Smooth muscle cell (in vitro differentiated cells): ENCODE measurements at regions not wholly inside any gene's neighbourhood (a gene's known extent, or its start where the extent isn't known, plus 50 kb on each side); places are given as distances from the start of the nearest gene placed in this dataset.
"Not testable (repeated sequence)": the region's sequence is repeated elsewhere in the genome, so short reads cannot be mapped to it uniquely, and the experiment has no call there.

Source experiments
- DNase-seq: peaks from one replicate; lab custom pipeline; 2025; ENCODE audit not compliant: unreplicated experiment; lab: John Stamatoyannopoulos, UW
- H2AFZ ChIP-seq: fragments of 200-600 bp; sonication (generic); 2 replicates; pipeline ENCODE4 v1.6.0; 2016; ENCODE audit warnings: antibody characterized with exemption, low read depth, mild to moderate bottlenecking
- H3F3A ChIP-seq: fragments of 200-600 bp; sonication (generic); 2 replicates; pipeline ENCODE4 v1.6.0; 2017; ENCODE audit warnings: antibody characterized with exemption, low read depth
- H3K27ac ChIP-seq: fragments of 200-600 bp; sonication (generic); 2 replicates; pipeline ENCODE4 v1.5.1; 2016; ENCODE audit warnings: low read depth, mild to moderate bottlenecking
- H3K27me3 ChIP-seq: fragments of 200-600 bp; sonication (generic); 2 replicates; pipeline ENCODE4 v1.6.1; 2016; ENCODE audit warnings: low read depth, mild to moderate bottlenecking
- H3K36me3 ChIP-seq: fragments of 200-600 bp; sonication (generic); 2 replicates; pipeline ENCODE4 v1.5.1; 2016; ENCODE audit warnings: low read depth
- H3K4me1 ChIP-seq: fragments of 200-600 bp; sonication (generic); 2 replicates; pipeline ENCODE4 v1.5.1; 2016; ENCODE audit warnings: low read depth
- H3K4me2 ChIP-seq: fragments of 200-600 bp; sonication (generic); 2 replicates; pipeline ENCODE4 v1.6.0; 2016; ENCODE audit warnings: mild to moderate bottlenecking
- H3K4me3 ChIP-seq: fragments of 200-600 bp; sonication (generic); 2 replicates; pipeline ENCODE4 v1.5.1; 2016; ENCODE audit warnings: mild to moderate bottlenecking
- H3K79me2 ChIP-seq: fragments of 200-600 bp; sonication (generic); 2 replicates; pipeline ENCODE4 v1.6.0; 2016; ENCODE audit warnings: low read depth, mild to moderate bottlenecking
- H3K9ac ChIP-seq: fragments of 200-600 bp; sonication (generic); 2 replicates; pipeline ENCODE4 v1.6.0; 2016; ENCODE audit warnings: low read depth
- H3K9me3 ChIP-seq: fragments of 200-600 bp; sonication (generic); replicated peaks from 2 replicates; pipeline ENCODE4 v1.5.1; 2016; ENCODE audit warnings: low read depth
- H4K20me1 ChIP-seq: fragments of 200-600 bp; sonication (generic); 2 replicates; pipeline ENCODE4 v1.6.0; 2016; ENCODE audit warnings: low read depth
- WGBS: methylation state at CpG from one replicate; pipeline ENCODE4 v1.1.7; 2016; ENCODE audit warnings: low lambda C conversion rate; 5-methylcytosine and 5-hydroxymethylcytosine counted together
- TF ChIP-seq, protein P1 (sequence below): fragments of 200-600 bp; sonication (generic); IDR thresholded peaks from 2 replicates; pipeline ENCODE4 v1.5.1; 2017; ENCODE audit warnings: borderline replicate concordance, mild to moderate bottlenecking, antibody characterized with exemption; ENCODE audit not compliant: insufficient read depth, poor library complexity, severe bottlenecking

- Histone ChIP-seq H3K4me1 (no peaks in the 10 kb centered on the region), H3K4me3 (no peak overlapping the region), H3K27me3 (no peaks in the 10 kb centered on the region), H3K9ac (no peak overlapping the region), H3K4me2 (no peak overlapping the region), H2AFZ (no peak overlapping the region), H3K79me2 (no peaks in the 10 kb centered on the region), H3K36me3 (no peaks in the 10 kb centered on the region), H3K9me3 (no peaks in the 10 kb centered on the region), H3K27ac (no peak overlapping the region), H3F3A (no peaks in the 10 kb centered on the region), H4K20me1 (no peaks in the 10 kb centered on the region)
- TF ChIP-seq, protein P1, sequence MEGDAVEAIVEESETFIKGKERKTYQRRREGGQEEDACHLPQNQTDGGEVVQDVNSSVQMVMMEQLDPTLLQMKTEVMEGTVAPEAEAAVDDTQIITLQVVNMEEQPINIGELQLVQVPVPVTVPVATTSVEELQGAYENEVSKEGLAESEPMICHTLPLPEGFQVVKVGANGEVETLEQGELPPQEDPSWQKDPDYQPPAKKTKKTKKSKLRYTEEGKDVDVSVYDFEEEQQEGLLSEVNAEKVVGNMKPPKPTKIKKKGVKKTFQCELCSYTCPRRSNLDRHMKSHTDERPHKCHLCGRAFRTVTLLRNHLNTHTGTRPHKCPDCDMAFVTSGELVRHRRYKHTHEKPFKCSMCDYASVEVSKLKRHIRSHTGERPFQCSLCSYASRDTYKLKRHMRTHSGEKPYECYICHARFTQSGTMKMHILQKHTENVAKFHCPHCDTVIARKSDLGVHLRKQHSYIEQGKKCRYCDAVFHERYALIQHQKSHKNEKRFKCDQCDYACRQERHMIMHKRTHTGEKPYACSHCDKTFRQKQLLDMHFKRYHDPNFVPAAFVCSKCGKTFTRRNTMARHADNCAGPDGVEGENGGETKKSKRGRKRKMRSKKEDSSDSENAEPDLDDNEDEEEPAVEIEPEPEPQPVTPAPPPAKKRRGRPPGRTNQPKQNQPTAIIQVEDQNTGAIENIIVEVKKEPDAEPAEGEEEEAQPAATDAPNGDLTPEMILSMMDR, result no peak
- no peak for DNase-seq
- 94% methylated on average over 3 of the region's 3 CpGs for WGBS
Observed at GRCh38 chr10:64785816-64786215, 1264.6 kb downstream of the REEP3 start.

GRCh38 chr10:64786989-64787388 lies 1265.8 kb downstream of the REEP3 start:
- WGBS, result 92% methylated on average over 2 of the region's 2 CpGs
- Histone ChIP-seq H3K9ac (no peak overlapping the region), H2AFZ (no peak overlapping the region), H3K79me2 (no peaks in the 10 kb centered on the region), H3K4me2 (no peak overlapping the region), H4K20me1 (no peaks in the 10 kb centered on the region), H3K36me3 (no peaks in the 10 kb centered on the region), H3K4me3 (no peak overlapping the region), H3K9me3 (no peaks in the 10 kb centered on the region), H3K4me1 (no peaks in the 10 kb centered on the region), H3K27ac (no peak overlapping the region), H3K27me3 (no peaks in the 10 kb centered on the region), H3F3A (no peaks in the 10 kb centered on the region)
- no peak for DNase-seq
- TF ChIP-seq, protein P1, result no peak

DNA sequence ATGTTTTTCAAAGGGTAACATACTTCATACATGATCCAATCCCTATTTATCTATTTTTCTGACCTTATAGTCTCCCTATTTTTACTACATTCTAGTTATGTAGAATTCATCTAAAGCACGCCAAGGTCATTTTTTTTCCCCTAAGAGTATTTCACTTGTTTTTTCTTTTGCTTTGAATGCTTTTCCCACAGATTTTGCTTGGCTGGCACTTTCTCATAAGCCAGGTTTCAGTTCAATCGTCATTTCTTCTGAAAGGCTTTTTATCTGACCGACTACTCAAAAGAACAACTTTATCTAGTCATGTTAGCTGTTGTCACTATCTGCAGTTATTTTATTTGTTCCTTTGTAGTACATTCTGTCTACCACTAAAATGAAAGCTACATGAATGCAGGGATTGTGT lies 1274.6 kb downstream of the REEP3 start:
- Histone ChIP-seq H4K20me1 (no peaks in the 10 kb centered on the region), H3K4me2 (no peak overlapping the region), H3K27ac (no peak overlapping the region), H3K9ac (no peak overlapping the region), H3K4me3 (no peak overlapping the region), H3K9me3 (no peaks in the 10 kb centered on the region), H3K27me3 (no peaks in the 10 kb centered on the region), H3K79me2 (no peaks in the 10 kb centered on the region), H3K36me3 (no peaks in the 10 kb centered on the region), H2AFZ (no peak overlapping the region), H3F3A (no peaks in the 10 kb centered on the region), H3K4me1 (no peaks in the 10 kb centered on the region)
- DNase-seq, result no peak
- WGBS, result 82% methylated on average over 3 of the region's 3 CpGs
- TF ChIP-seq, protein P1, result no peak

DNA sequence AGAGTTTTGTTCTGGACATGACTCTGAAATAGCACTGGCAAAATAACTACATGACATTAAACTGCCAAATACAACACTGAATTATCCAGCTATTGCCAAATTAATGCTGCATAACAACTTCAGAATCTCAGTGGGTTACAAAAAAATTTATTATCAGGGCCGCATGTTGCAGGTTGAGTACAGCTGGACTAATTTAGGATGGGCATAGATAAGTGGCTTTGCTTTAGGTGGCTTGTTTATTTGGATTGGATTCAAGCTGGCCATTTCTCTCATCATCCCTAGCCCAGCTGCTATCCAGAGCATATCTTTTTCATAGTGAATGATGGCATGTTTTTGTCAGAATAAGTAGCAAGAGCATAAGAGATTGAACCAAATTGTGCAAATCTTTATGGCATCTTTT lies 1277.1 kb downstream of the REEP3 start:
- H3K9ac ChIP-seq, result no peak overlapping the region
- no peaks in the 10 kb centered on the region for H3K4me1 ChIP-seq
- H3K4me3 ChIP-seq, result no peak overlapping the region
- no peaks in the 10 kb centered on the region for H3K36me3 ChIP-seq
- no peaks in the 10 kb centered on the region for H4K20me1 ChIP-seq
- WGBS, result 76% methylated on average over 1 of the region's 1 CpG
- no peaks in the 10 kb centered on the region for H3K9me3 ChIP-seq
- H3K27me3 ChIP-seq, result no peaks in the 10 kb centered on the region
- H3K4me2 ChIP-seq, result no peak overlapping the region
- no peak overlapping the region for H2AFZ ChIP-seq
- TF ChIP-seq, protein P1, result no peak
- H3K79me2 ChIP-seq, result no peaks in the 10 kb centered on the region
- no peak overlapping the region for H3K27ac ChIP-seq
- no peaks in the 10 kb centered on the region for H3F3A ChIP-seq
- DNase-seq, result no peak

DNA sequence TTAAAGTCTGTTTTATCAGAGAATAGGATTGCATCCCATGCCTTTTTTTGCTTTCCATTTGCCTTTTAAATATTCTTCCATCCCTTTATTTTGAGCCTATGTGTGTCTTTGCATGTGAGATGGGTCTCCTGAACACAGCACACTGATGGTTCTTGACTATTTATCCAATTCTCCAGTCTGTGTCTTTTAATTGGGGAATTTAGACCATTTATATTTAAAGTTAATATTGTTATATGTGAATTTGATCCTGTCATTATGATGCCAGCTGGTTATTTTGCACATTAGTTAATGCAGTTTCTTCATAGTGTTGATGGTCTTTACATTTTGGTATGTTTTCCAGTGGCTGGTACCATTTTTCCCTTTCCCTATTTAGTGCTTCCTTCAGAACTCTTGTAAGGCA lies 1287.0 kb downstream of the REEP3 start:
- not testable (repeated sequence) for H3K9me3 ChIP-seq, H3K36me3 ChIP-seq, H3K79me2 ChIP-seq, H2AFZ ChIP-seq, H4K20me1 ChIP-seq, H3K27ac ChIP-seq, H3K27me3 ChIP-seq, H3K4me3 ChIP-seq, H3F3A ChIP-seq, H3K9ac ChIP-seq, H3K4me2 ChIP-seq, H3K4me1 ChIP-seq, DNase-seq

- H3F3A ChIP-seq, H3K4me1 ChIP-seq, H3K79me2 ChIP-seq, H3K9me3 ChIP-seq, H3K27ac ChIP-seq, H3K4me3 ChIP-seq, H3K4me2 ChIP-seq, H3K27me3 ChIP-seq, H4K20me1 ChIP-seq, H3K36me3 ChIP-seq, DNase-seq, H2AFZ ChIP-seq, H3K9ac ChIP-seq: not testable (repeated sequence)
- 35% methylated on average over 4 of the region's 4 CpGs for WGBS
Observed at GRCh38 chr10:64810046-64810445, 1288.8 kb downstream of the REEP3 start.
